Glomerular visceral epithelial cell (primary cell): ENCODE measurements at regions not wholly inside any gene's neighbourhood (a gene's known extent, or its start where the extent isn't known, plus 50 kb on each side); places are given as distances from the start of the nearest gene placed in this dataset.

Experiments used
- DNase-seq: peaks from one replicate; pipeline ENCODE4 v3.0.0-alpha.2; 2016; ENCODE audit errors: extremely low spot score

DNA sequence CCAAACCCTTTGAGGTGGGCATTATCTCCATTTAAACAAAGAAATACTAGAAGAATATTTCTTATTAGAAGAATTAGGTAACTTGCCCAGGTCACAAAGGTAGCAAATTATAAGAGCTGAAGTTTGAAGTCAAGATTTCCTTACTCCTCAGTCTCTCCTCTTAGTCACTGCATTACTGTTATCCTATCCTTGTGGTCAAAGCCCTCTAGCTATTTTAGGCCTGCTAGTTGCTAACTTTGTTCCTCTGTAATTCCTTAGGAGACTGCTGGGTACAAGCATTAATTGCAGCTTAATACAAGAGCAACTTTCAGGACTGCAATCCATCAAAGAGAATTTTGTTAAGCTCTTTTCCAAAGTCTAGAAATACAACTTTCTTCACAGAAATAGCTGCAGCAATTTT is 528.2 kb downstream of the ZIC1 start:
- DNase-seq: no peak

- no peak for DNase-seq
These were observed 528.7 kb downstream of the ZIC1 start for GRCh38 chr3:147937891-147938290.

DNA sequence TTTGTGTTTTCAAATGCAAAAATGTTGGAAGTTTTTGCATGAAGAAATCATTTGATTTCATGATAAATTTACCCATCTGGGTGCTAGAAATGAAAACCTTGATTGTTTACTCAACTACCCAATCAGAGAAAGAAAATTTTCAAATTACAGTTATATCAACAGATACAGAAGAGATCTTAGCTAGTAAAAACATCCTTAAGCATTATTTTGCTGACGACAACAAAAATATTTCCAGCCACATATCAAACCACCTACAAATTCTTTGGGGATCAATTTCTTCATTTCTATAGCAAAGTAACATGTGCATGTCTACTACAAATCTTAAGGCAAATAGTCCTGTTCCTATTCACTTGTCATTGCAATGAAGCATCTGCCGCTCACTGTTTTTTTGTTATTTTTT is 530.3 kb downstream of the ZIC1 start:
- DNase-seq: no peak

DNA sequence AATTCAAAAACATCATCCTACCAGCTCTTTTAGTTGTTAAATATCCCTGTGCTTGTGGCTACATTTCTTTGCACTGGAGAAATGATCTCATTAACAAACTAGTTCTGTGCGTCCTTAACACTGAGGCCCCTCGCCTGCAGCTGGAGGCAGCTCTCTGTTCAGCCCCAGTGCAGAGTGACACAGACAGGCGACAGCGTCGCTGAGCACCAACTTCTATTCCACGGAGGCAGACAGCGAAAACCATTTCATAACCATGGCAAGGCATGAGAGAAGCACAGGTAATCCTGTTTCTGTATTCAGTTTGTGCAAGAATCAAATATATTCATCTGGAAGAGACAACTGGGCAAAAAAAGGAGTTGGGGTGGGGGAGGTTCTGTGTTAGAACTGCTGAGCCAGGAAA is 530.7 kb downstream of the ZIC1 start:
- no peak for DNase-seq

DNA sequence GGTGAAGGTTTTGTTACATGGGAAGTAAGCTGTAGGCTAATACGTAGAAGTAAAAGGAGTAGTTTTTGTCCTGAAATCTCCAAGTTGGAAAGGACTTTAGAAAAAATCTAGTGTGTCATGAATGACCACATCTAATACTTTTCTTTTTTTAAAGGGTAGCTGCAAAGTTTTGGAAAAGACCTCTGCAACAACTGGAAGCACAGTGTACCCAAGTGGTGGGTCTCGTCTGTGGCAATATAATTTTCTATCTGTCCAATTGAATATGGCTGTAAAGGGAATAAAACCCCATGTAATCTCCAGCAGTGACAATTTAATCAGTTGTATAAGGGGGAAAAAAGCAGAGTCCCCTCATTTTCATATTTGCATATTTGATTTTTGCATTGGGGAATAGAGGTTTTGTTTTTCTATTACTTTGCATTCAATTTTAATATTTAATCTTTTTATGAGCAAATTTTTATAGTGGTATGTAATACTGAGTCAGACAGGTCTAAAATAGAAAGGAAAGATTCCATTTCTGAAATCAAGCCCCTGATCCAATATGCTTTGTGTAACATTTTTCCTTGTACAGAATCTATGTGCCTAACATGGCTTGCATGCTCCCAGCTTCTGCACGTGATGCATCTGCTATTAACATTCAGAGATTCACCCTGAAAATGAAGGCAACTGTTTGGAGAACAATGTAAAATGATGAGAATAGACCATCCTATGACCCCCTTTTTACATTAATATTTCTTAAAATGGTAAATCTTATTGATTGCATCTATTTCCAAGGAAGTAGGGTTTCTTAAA is 531.4 kb downstream of the ZIC1 start:
- no peak for DNase-seq

DNA sequence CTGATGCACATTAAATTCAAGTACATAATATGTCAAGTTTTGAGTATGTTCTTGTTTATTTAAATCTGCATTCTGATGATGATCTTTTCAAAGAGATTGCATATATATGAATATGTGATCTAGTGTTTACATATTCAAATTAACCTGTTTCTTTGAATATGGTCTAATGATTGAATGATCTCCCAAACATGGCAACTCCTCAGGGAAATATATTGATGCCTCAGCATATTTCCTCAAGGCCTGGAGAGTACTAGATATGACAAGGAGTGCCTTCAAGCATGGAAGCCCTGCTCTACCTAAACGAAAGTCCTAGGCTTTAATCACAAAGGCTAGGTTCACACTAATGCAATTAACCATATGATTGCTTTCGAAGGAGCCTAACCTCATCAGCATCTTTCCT is 532.8 kb downstream of the ZIC1 start:
- no peak for DNase-seq

DNA sequence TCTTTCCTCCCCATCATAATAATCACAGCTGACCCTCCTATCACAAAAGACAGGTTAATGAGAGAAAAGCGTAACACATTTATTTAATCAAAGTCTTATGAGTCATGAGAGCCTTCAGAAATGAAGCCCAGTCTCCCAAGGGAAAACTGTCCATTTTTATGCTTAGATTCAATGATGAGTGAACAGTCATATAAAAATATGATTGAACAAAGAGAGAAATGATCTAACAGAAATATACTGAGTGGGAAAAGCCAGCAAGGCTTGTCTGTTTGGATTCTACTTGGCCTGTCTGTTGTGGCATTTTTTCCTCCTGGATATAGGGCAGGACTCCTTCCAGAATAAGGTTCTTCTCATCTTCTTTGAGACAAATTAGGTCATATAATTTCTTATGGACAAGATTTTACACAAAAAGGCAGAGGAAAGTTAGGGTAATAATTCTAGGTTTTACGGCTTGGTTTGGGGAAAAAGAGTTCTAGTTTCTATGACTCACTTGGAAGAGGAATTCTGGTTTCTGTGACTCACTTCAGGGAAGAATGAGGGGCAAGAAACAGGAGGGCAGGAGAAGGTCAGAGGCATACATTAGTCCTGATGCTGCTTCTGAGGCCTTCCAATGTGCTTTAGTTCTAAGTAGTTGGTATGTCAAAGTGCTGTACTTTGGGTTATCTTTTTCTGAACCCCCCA is 534.2 kb downstream of the ZIC1 start:
- DNase-seq: peak; percentile 70

DNA sequence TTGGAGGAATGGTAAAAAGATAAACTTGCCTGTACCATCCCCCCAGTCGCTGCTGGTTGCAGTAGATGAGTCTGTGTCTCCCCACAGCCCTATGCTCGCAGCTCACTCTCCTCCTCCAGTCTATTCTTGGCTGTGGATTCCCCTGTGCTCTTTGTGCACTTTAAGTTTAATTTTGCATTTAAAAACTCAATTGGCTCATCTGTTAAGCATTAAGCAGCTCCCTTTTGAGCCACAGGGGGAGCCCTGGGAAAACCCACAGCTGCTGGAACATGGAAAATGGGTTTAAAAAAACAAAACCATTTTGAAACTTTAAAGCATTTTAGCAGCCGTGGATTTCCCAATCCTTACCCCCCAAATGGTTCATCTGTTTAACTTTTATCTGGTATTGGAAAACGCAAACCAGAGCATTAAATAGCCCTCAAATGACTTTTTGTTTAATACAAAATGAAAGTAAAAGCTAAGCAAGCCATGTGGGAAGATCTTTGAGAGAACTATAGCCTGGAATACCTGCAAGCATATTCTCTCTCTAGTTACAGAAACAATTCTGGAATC is 536.9 kb downstream of the ZIC1 start:
- peak; percentile 73 for DNase-seq

GRCh38 chr3:147956615-147957014 is 547.5 kb downstream of the ZIC1 start:
- DNase-seq: no peak

GRCh38 chr3:147958754-147959153 is 549.6 kb downstream of the ZIC1 start:
- DNase-seq: no peak

DNA sequence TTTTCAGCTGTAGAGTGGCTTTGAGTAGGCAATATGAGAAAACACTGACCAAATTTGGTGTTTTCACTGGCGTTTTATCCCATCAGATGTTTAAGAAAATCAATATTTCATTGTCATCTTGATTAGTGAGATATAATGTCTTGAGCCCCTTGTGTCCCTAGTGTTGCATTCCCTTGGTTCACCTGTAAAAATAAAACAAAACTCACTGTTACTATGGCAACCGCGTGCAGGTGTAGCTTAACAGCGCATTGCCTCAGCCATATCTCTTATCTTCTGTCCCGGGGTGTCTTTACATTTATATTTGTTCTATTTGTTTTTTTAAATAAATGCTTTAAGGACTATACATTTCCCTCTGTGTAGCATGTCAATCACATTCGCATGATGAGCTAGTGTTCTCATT is 551.6 kb downstream of the ZIC1 start:
- DNase-seq: no peak

- DNase-seq: no peak
These were observed 553.4 kb downstream of the ZIC1 start for GRCh38 chr3:147962408-147963164.

- DNase-seq: no peak
These were observed 554.5 kb downstream of the ZIC1 start for GRCh38 chr3:147963711-147964110.

GRCh38 chr3:147975165-147975564 is 566.0 kb downstream of the ZIC1 start:
- DNase-seq: no peak

DNA sequence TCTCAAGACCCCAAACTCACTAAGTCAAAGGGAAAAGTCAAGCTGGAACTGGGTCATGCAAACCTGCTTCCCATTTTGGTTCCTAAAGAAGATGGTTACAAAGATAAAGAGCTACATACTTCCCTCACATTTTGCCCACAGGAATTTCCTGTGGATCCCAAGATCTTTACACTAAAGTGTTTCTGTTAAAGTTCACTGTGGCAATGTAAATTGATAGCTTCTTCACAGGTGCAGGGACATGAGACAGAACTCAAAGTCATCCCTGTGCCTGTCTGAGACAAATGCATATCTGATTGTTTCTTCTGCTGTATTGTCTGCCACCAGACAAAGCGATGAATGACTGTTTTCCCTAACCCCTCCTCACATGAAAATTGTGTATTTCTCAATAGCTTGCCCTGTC is 567.8 kb downstream of the ZIC1 start:
- DNase-seq: no peak

- DNase-seq: no peak
These were observed 578.4 kb downstream of the ZIC1 start for GRCh38 chr3:147987549-147987948.

GRCh38 chr3:147989344-147989743 is 580.2 kb downstream of the ZIC1 start:
- DNase-seq: no peak

GRCh38 chr3:148002705-148003205 is 593.6 kb downstream of the ZIC1 start:
- no peak for DNase-seq

- DNase-seq: no peak
These were observed 595.2 kb downstream of the ZIC1 start for GRCh38 chr3:148004331-148004730.

GRCh38 chr3:148005456-148005855 is 596.3 kb downstream of the ZIC1 start:
- DNase-seq: no peak

DNA sequence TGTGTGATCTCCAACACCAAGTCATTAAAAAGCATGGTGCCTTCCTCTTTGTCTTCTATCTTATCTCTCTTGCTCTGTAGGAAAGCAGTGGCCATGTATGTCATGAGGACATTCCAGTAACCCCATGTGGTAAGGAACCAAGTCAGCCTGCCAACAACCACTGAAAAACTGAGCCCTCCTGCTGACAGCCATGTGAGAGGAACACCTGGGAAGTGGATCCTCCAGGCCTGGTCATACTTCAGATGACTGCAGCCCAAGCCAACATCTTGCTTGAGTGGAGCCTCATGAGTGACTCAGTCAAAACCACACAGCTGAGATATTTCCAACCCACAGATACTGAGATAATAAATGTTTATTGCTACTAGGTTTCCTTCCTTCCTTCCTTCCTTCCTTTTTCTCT is 597.3 kb downstream of the ZIC1 start:
- DNase-seq: peak; percentile 88

GRCh38 chr3:148008591-148008990 is 599.4 kb downstream of the ZIC1 start:
- DNase-seq: no peak
